Bronchial epithelial cell (primary cell): ENCODE measurements at regions not wholly inside any gene's neighbourhood (a gene's known extent, or its start where the extent isn't known, plus 50 kb on each side); places are given as distances from the start of the nearest gene placed in this dataset.

Source experiments
- DNase-seq: peaks from one replicate; pipeline ENCODE4 v3.0.0-alpha.2; 2010; ENCODE audit warnings: low read depth
- FAIRE-seq: peaks from 2 replicates; lab custom pipeline; 2011; peaks lifted over from hg19 to GRCh38; lab: Jason Lieb, UNC
- H3K27me3 ChIP-seq: 2 replicates; pipeline ENCODE4 v1.5.1; 2011; ENCODE audit warnings: low read length; ENCODE audit not compliant: control insufficient read depth, insufficient read depth
- H3K36me3 ChIP-seq: 2 replicates; pipeline ENCODE4 v1.5.1; 2011; ENCODE audit warnings: low read length; ENCODE audit not compliant: control insufficient read depth, insufficient read depth
- H3K4me3 ChIP-seq: 2 replicates; pipeline ENCODE4 v1.5.1; 2011; ENCODE audit warnings: mild to moderate bottlenecking, low read depth, low read length, control low read depth
- CTCF ChIP-seq: IDR thresholded peaks from 2 replicates; pipeline ENCODE4 v1.5.1; 2011; ENCODE audit warnings: mild to moderate bottlenecking, moderate library complexity, low read length, control low read depth, inconsistent platforms; ENCODE audit not compliant: insufficient read depth, severe bottlenecking

- no peaks in the 10 kb centered on the region for H3K36me3 ChIP-seq
- DNase-seq (no peak), FAIRE-seq (no peak)
- no peak overlapping the region for H3K4me3 ChIP-seq
- TF ChIP-seq CTCF: no peak
- no peaks in the 10 kb centered on the region for H3K27me3 ChIP-seq
Measured at GRCh38 chr5:87686018-87686417, 273.3 kb upstream of the CCNH start.

DNA sequence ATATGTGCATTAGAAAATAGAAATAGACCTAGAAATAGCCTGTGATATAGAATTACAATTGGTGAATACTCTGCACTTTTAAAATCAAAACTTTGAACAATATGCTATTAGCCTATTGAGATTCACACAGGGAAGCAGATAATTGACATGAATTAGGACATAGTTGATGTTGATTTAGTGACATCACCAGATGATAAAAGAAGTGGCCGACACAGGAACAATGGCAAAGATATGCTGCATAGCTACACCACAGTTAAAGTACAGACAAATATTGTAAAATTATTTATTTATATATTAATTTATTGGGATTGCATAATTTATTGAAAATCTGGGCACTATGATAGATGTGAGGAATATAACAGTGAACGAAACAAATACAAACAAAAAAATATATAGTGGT is 261.5 kb upstream of the CCNH start:
- Histone ChIP-seq H3K4me3 (no peak overlapping the region), H3K27me3 (no peaks in the 10 kb centered on the region), H3K36me3 (no peaks in the 10 kb centered on the region)
- FAIRE-seq (no peak), DNase-seq (no peak)
- TF ChIP-seq CTCF: no peak

DNA sequence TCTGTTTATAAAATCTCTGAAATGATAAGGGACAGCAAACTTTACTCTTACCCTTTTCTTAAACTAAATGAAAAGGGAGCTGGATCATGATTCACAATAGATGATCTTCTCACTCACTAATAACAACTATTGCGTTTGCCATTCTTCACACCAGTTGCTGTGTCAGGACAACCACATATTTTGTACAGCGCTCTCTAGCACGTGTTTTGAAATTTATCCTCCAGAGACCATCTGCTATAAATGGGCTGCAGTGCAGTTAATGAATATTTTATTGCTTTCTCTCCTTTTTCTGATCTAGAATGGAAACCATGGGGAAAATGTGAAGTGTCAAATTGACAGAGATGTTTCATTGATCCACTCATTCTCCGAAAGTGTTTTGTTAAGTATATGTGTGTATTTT is 258.4 kb upstream of the CCNH start:
- Histone ChIP-seq H3K4me3 (no peak overlapping the region), H3K27me3 (no peaks in the 10 kb centered on the region), H3K36me3 (no peaks in the 10 kb centered on the region)
- no peak for TF ChIP-seq CTCF
- DNase-seq (no peak), FAIRE-seq (no peak)

DNA sequence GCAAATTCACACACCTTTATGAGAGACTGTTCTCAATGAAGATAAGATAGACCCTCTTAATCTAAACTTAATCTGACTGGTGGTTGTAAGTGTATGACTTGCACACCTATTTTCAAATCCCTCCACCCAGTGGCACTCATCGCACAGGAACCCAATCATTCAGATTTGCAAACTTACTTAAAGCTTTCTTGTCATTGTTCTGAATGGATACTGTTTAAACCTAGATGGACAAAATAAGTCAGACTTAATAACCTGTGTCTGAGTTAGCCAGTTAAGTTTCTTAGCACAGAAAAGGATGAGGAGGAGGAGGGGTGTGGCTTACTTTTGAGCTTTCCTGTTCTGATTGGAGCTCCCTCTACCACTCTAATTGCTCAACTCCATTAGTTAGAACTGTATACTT is 252.4 kb upstream of the CCNH start:
- H3K36me3 ChIP-seq: no peaks in the 10 kb centered on the region
- no peak for TF ChIP-seq CTCF
- no peaks in the 10 kb centered on the region for H3K27me3 ChIP-seq
- no peak overlapping the region for H3K4me3 ChIP-seq
- DNase-seq (no peak), FAIRE-seq (no peak)

DNA sequence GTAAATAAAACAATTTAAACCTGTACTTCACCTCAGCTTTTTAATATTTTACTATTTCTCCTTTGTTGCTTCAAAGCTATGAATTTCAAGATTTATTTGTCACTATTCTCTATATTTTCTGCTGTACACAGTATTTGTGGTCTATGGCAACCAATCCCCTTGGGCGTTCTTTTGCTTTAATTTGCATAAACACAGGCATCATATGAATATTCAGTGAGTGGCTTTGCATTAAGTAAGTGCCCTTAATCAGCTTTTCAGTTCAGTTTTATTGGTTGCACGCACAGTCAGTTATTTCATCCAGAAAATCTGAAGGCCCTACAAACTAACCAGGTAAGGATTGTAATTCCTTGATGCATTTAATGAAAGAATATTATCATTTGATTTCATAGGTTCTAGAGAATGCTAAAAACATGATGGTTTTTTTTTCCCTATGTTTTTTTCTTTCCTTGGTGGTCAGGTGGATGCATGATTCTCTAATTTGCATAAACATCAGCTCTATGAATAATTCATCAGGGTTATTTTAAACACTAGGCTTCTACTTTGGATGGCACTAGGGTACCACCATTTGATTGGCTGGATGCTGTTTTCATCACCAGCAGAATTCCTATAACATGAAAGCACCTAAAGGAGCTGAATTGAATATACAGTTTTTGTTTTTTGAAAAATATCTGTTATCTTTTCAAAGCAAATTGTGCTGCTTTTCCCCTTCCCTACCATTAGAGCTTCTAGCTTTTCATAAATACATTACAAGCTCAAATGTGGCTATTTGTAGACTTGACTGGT is 249.2 kb upstream of the CCNH start:
- no peak for DNase-seq
- TF ChIP-seq CTCF: no peak
- Histone ChIP-seq H3K36me3 (no peaks in the 10 kb centered on the region), H3K27me3 (no peaks in the 10 kb centered on the region), H3K4me3 (no peak overlapping the region)
- FAIRE-seq: no peak

GRCh38 chr5:87653242-87653641 is 240.5 kb upstream of the CCNH start:
- H3K27me3 ChIP-seq: no peaks in the 10 kb centered on the region
- FAIRE-seq (no peak), DNase-seq (no peak)
- no peak overlapping the region for H3K4me3 ChIP-seq
- no peaks in the 10 kb centered on the region for H3K36me3 ChIP-seq
- no peak for TF ChIP-seq CTCF
